ENCODE measurements at regions not wholly inside any gene's neighbourhood (a gene's known extent, or its start where the extent isn't known, plus 50 kb on each side); places are given as distances from the start of the nearest gene placed in this dataset.

- Histone ChIP-seq H3K79me2 (ENCODE audit: insufficient read depth, low read length) (no peaks in the 10 kb centered on the region), H3K27me3 (ENCODE audit: insufficient read depth, low read length, poor library complexity) (peaks cover 7% of the 10 kb centered on the region), H3K36me3 (ENCODE audit: insufficient read depth, low read length) (no peaks in the 10 kb centered on the region), H3K9me3 (ENCODE audit: insufficient read depth, low read length, severe bottlenecking) (no peaks in the 10 kb centered on the region), H4K20me1 (ENCODE audit: insufficient read depth, low read length) (no peaks in the 10 kb centered on the region), H3K4me2 (ENCODE audit: insufficient read depth, low read length) (no peak overlapping the region), H3K4me3 (ENCODE audit: low read depth in 1 of 2, low read length in 2 of 2) (no peak overlapping the region), H3K9ac (ENCODE audit: low read depth, low read length) (no peak overlapping the region), H3K27ac (ENCODE audit: low read length) (no peak overlapping the region), H3K4me1 (ENCODE audit: insufficient read depth, low read length) (no peaks in the 10 kb centered on the region), H2AFZ (ENCODE audit: low read depth, low read length) (no peak overlapping the region)
- no peak for DNase-seq
- ATAC-seq (ENCODE audit: insufficient read depth, low read depth): no peak
- no peak for TF ChIP-seq EZH2 (IDR thresholded peaks at IDR 0.05; ENCODE audit: borderline replicate concordance, low read depth, low read length, severe bottlenecking)
- TF ChIP-seq CTCF (IDR thresholded peaks at IDR 0.05; ENCODE audit: borderline replicate concordance, extremely low read depth, low read length, poor library complexity, severe bottlenecking): no peak
Measured at GRCh38 chr6:11478586-11478985, 59.0 kb upstream of the TMEM170B start.

GRCh38 chr6:11475016-11475415 lies 62.5 kb upstream of the TMEM170B start:
- no peak overlapping the region for H3K27ac ChIP-seq (ENCODE audit: low read length)
- H3K4me3 ChIP-seq (ENCODE audit: low read depth in 1 of 2, low read length in 2 of 2): no peak overlapping the region
- no peaks in the 10 kb centered on the region for H3K4me1 ChIP-seq (ENCODE audit: insufficient read depth, low read length)
- no peak overlapping the region for H3K4me2 ChIP-seq (ENCODE audit: insufficient read depth, low read length)
- no peaks in the 10 kb centered on the region for H3K36me3 ChIP-seq (ENCODE audit: insufficient read depth, low read length)
- H4K20me1 ChIP-seq (ENCODE audit: insufficient read depth, low read length): no peaks in the 10 kb centered on the region
- H3K27me3 ChIP-seq (ENCODE audit: insufficient read depth, low read length, poor library complexity): peaks cover 7% of the 10 kb centered on the region
- H2AFZ ChIP-seq (ENCODE audit: low read depth, low read length): no peak overlapping the region
- no peaks in the 10 kb centered on the region for H3K79me2 ChIP-seq (ENCODE audit: insufficient read depth, low read length)
- no peak for ATAC-seq (ENCODE audit: insufficient read depth, low read depth)
- DNase-seq: no peak
- no peak overlapping the region for H3K9ac ChIP-seq (ENCODE audit: low read depth, low read length)
- TF ChIP-seq EZH2 (IDR thresholded peaks at IDR 0.05; ENCODE audit: borderline replicate concordance, low read depth, low read length, severe bottlenecking) (no peak), CTCF (IDR thresholded peaks at IDR 0.05; ENCODE audit: borderline replicate concordance, extremely low read depth, low read length, poor library complexity, severe bottlenecking) (no peak)
- no peaks in the 10 kb centered on the region for H3K9me3 ChIP-seq (ENCODE audit: insufficient read depth, low read length, severe bottlenecking)

- Histone ChIP-seq H4K20me1 (ENCODE audit: insufficient read depth, low read length) (no peaks in the 10 kb centered on the region), H3K9ac (ENCODE audit: low read depth, low read length) (no peak overlapping the region), H3K4me2 (ENCODE audit: insufficient read depth, low read length) (no peak overlapping the region), H3K36me3 (ENCODE audit: insufficient read depth, low read length) (no peaks in the 10 kb centered on the region), H3K4me1 (ENCODE audit: insufficient read depth, low read length) (no peaks in the 10 kb centered on the region), H3K9me3 (ENCODE audit: insufficient read depth, low read length, severe bottlenecking) (no peaks in the 10 kb centered on the region), H3K27me3 (ENCODE audit: insufficient read depth, low read length, poor library complexity) (peaks cover 7% of the 10 kb centered on the region), H2AFZ (ENCODE audit: low read depth, low read length) (no peak overlapping the region), H3K79me2 (ENCODE audit: insufficient read depth, low read length) (no peaks in the 10 kb centered on the region), H3K27ac (ENCODE audit: low read length) (no peak overlapping the region), H3K4me3 (ENCODE audit: low read depth in 1 of 2, low read length in 2 of 2) (no peak overlapping the region)
- ATAC-seq (ENCODE audit: insufficient read depth, low read depth): no peak
- TF ChIP-seq CTCF (IDR thresholded peaks at IDR 0.05; ENCODE audit: borderline replicate concordance, extremely low read depth, low read length, poor library complexity, severe bottlenecking) (no peak), EZH2 (IDR thresholded peaks at IDR 0.05; ENCODE audit: borderline replicate concordance, low read depth, low read length, severe bottlenecking) (no peak)
- no peak for DNase-seq
Measured at GRCh38 chr6:11473008-11473740, 64.4 kb upstream of the TMEM170B start.
